SH-SY5Y (cell line): ENCODE measurements at regions not wholly inside any gene's neighbourhood (a gene's known extent, or its start where the extent isn't known, plus 50 kb on each side); places are given as distances from the start of the nearest gene placed in this dataset.

Source experiments
- GATA2 ChIP-seq: IDR thresholded peaks from 2 replicates; pipeline ENCODE4 v1.6.1; 2011; ENCODE audit warnings: mild to moderate bottlenecking, low read depth, low read length
- GATA3 ChIP-seq: IDR thresholded peaks from 2 replicates; pipeline ENCODE4 v1.6.1; 2011; ENCODE audit warnings: low read depth, mild to moderate bottlenecking, low read length, moderate library complexity

GRCh38 chr14:41506552-41506951, 100.1 kb upstream of the LRFN5 start:
- TF ChIP-seq GATA2 (no peak), GATA3 (no peak)
